Esophagus muscularis mucosa (tissue), 3 donors: ENCODE measurements at regions not wholly inside any gene's neighbourhood (a gene's known extent, or its start where the extent isn't known, plus 50 kb on each side); places are given as distances from the start of the nearest gene placed in this dataset.
A peak's percentile ranks its signal among the peaks of the same experiment; 100 is the strongest.

Experiments
- CTCF ChIP-seq, 3 experiments: fragments of 200-600 bp in 2 of 3; fragments of 450-650 bp in 1 of 3; sonication (generic) in 2 of 3; IDR thresholded peaks; one replicate each; pipeline ENCODE4 v1.5.1; 2017 to 2019; ENCODE audit warnings: antibody characterized with exemption in 3 of 3, mild to moderate bottlenecking in 2 of 3, moderate library complexity in 1 of 3
- POLR2A ChIP-seq: fragments of 450-650 bp; IDR thresholded peaks from one replicate; pipeline ENCODE4 v1.6.1; 2017; ENCODE audit warnings: antibody characterized with exemption, moderate library complexity, mild to moderate bottlenecking, low read depth
- POLR2AphosphoS5 ChIP-seq, 2 donors: sonication (generic); formaldehyde crosslinking; IDR thresholded peaks; one replicate each; pipeline ENCODE4 v1.6.1; 2017; ENCODE audit warnings: antibody characterized with exemption in 2 of 2

DNA sequence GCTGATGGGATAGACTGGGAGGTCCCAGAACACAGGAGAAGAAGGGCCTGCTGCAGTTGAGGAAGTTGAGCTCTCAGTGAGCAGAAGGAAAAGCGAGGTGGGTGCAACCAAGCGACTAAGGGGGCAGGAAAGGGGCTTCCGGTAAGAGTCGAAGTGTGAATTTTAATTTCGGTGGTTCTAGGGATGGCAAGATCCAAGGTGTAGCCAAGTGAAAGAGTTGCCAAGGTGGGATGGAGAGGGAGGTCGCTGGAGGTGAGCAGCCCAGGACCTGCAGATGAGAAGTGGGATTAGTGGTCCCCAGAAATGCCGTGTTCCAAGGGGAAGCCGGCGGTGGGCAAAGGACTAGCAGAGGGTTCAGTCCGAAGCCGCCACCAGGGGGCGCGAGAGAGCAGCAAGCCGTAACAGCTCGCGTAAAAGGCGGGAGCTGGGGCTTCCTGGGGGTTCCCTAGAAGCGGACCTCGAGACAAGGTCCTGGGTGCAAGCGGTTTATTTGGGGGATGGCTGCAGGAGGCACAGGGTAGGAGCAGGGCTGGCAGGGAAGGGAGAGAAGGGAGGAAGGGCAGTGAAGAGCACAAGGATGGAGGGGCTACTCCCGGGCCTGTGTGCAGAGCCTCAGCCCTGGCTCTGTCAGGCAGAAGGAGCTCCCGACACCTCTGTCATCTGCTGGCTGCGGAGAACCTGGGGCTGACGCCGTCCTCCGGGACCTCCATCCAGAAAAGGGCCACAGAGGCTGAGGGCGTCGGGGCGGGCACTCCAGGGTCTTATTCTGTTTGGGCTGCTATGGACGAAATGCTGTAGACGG, 103.6 kb downstream of the PAX1 start:
- TF ChIP-seq CTCF (IDR thresholded peaks at IDR 0.05), result peak in 2 of 3 experiments; percentile 44 to 52
- no peak for TF ChIP-seq POLR2A
- TF ChIP-seq POLR2AphosphoS5 (IDR thresholded peaks at IDR 0.05), result no peak
